ENCODE measurements at regions not wholly inside any gene's neighbourhood (a gene's known extent, or its start where the extent isn't known, plus 50 kb on each side); places are given as distances from the start of the nearest gene placed in this dataset.

DNA sequence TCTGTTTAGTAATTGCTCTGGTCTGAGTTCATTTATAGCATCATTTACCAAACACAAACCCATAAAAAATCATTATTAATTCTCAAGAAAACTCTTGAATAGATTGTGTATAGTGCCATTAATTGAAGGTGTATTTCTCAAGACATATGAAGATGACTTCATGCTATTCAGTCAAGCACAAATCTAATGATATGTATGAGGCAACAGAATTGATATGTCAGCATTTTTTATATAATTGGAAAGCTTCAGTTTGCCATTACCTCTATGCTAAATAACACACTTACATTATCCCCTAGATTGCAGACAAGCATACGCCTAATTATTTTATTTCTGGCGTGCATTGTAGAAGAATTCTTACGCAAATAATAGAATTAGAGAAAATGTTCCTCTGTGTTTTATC, 461.8 kb downstream of the PDHA2 start:
- no peak for DNase-seq (ENCODE audit: low read depth)
- H3K79me2 ChIP-seq (ENCODE audit: insufficient read depth, low read length) = no peaks in the 10 kb centered on the region
- H3K4me3 ChIP-seq (ENCODE audit: insufficient read depth, low read depth, low read length) = no peak overlapping the region
- H4K20me1 ChIP-seq (ENCODE audit: insufficient read depth, low read length) = no peaks in the 10 kb centered on the region
- no peaks in the 10 kb centered on the region for H3K27me3 ChIP-seq (ENCODE audit: insufficient read depth, low read length)
- Mint-ChIP-seq H3K9me3 (ENCODE audit: unreplicated experiment) (no peaks in the 10 kb centered on the region), H3K36me3 (ENCODE audit: low read depth, unreplicated experiment) (no peaks in the 10 kb centered on the region), H3K4me3 (ENCODE audit: unreplicated experiment) (no peak overlapping the region), H3K27me3 (ENCODE audit: low read depth, unreplicated experiment) (no peaks in the 10 kb centered on the region), H3K27ac (ENCODE audit: unreplicated experiment) (no peak overlapping the region), H3K4me1 (ENCODE audit: low read depth, unreplicated experiment) (no peaks in the 10 kb centered on the region)
- no peaks in the 10 kb centered on the region for H3K9me3 ChIP-seq (ENCODE audit: insufficient read depth, low read depth, low read length)
- no peak overlapping the region for H2AFZ ChIP-seq (ENCODE audit: low read depth, low read length)
- no peak overlapping the region for H3K27ac ChIP-seq (ENCODE audit: low read depth, low read length)
- H3K9ac ChIP-seq (ENCODE audit: low read length) = no peak overlapping the region
- FAIRE-seq = no peak
- H3K36me3 ChIP-seq (ENCODE audit: insufficient read depth, low read length) = no peaks in the 10 kb centered on the region
- no peak overlapping the region for H3K4me2 ChIP-seq (ENCODE audit: low read length)
- H3K4me1 ChIP-seq (ENCODE audit: insufficient read depth, low read length) = no peaks in the 10 kb centered on the region
- no peak for TF ChIP-seq EZH2 (IDR thresholded peaks at IDR 0.05; ENCODE audit: insufficient read depth, low read length)
- TF ChIP-seq, protein P1, sequence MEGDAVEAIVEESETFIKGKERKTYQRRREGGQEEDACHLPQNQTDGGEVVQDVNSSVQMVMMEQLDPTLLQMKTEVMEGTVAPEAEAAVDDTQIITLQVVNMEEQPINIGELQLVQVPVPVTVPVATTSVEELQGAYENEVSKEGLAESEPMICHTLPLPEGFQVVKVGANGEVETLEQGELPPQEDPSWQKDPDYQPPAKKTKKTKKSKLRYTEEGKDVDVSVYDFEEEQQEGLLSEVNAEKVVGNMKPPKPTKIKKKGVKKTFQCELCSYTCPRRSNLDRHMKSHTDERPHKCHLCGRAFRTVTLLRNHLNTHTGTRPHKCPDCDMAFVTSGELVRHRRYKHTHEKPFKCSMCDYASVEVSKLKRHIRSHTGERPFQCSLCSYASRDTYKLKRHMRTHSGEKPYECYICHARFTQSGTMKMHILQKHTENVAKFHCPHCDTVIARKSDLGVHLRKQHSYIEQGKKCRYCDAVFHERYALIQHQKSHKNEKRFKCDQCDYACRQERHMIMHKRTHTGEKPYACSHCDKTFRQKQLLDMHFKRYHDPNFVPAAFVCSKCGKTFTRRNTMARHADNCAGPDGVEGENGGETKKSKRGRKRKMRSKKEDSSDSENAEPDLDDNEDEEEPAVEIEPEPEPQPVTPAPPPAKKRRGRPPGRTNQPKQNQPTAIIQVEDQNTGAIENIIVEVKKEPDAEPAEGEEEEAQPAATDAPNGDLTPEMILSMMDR (IDR thresholded peaks at IDR 0.05; ENCODE audit: insufficient read depth, low read depth, low read length) = no peak

DNA sequence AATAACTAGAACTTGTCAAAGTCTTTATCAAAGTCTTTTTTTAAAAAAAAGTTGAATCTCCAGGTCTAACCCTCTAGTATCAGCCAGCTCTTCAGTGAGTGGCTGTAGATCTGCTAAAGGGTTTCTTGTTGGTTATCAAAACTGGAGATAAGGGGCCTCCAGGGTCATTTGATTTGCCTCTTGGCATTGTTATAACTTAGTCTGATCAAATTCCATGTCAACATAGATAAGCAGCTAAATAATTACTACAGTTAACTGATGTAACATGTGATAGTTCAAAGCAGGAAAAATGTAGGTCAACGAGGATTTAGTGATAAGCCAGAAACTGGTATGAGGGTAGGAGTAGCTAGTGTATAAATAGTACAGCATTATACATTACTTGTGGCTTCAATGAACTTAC, 465.1 kb downstream of the PDHA2 start:
- H3K4me1 ChIP-seq (ENCODE audit: insufficient read depth, low read length) = no peaks in the 10 kb centered on the region
- H4K20me1 ChIP-seq (ENCODE audit: insufficient read depth, low read length) = no peaks in the 10 kb centered on the region
- Mint-ChIP-seq H3K4me1 (ENCODE audit: low read depth, unreplicated experiment) (no peaks in the 10 kb centered on the region), H3K4me3 (ENCODE audit: unreplicated experiment) (no peak overlapping the region), H3K36me3 (ENCODE audit: low read depth, unreplicated experiment) (no peaks in the 10 kb centered on the region), H3K9me3 (ENCODE audit: unreplicated experiment) (peaks cover 11% of the 10 kb centered on the region), H3K27ac (ENCODE audit: unreplicated experiment) (no peak overlapping the region), H3K27me3 (ENCODE audit: low read depth, unreplicated experiment) (no peaks in the 10 kb centered on the region)
- TF ChIP-seq EZH2 (IDR thresholded peaks at IDR 0.05; ENCODE audit: insufficient read depth, low read length) = no peak
- TF ChIP-seq, protein P1 (IDR thresholded peaks at IDR 0.05; ENCODE audit: insufficient read depth, low read depth, low read length) = no peak
- H3K9ac ChIP-seq (ENCODE audit: low read length) = no peak overlapping the region
- H3K79me2 ChIP-seq (ENCODE audit: insufficient read depth, low read length) = no peaks in the 10 kb centered on the region
- no peaks in the 10 kb centered on the region for H3K27me3 ChIP-seq (ENCODE audit: insufficient read depth, low read length)
- peaks cover 6% of the 10 kb centered on the region for H3K9me3 ChIP-seq (ENCODE audit: insufficient read depth, low read depth, low read length)
- H2AFZ ChIP-seq (ENCODE audit: low read depth, low read length) = no peak overlapping the region
- H3K36me3 ChIP-seq (ENCODE audit: insufficient read depth, low read length) = no peaks in the 10 kb centered on the region
- no peak overlapping the region for H3K27ac ChIP-seq (ENCODE audit: low read depth, low read length)
- DNase-seq (ENCODE audit: low read depth) = no peak
- H3K4me2 ChIP-seq (ENCODE audit: low read length) = no peak overlapping the region
- no peak for FAIRE-seq
- no peak overlapping the region for H3K4me3 ChIP-seq (ENCODE audit: insufficient read depth, low read depth, low read length)

DNA sequence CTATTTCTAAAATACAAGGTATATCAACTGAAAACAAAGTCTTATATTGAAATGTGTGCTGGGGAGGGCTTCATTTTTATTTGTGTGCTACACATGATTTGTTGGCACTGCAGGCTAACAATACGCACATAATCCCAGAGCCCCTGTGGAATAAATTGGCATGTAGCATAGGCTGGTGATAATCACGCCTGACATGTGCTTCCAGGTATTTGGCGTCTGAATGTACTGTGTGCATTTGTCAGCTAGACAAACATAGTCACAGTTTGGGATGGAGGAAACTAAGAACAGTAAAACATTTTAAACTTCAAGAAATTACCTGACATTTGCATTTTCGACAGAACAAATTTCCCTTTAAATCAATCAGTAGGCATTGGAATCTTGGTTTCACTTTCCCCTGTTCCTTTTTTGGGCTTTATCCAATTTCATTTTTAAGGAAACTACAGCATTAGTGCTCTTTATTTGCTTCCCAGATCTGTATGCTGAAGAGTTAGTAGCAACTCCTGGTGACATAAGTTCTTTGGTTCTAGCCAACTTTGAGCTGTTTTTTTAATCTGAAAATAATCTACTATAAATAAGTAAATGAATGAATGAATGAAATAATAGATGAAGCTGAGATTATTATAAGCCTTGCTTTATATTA, 472.3 kb downstream of the PDHA2 start:
- H3K9me3 ChIP-seq (ENCODE audit: insufficient read depth, low read depth, low read length) = peaks cover 6% of the 10 kb centered on the region
- no peaks in the 10 kb centered on the region for H3K27me3 ChIP-seq (ENCODE audit: insufficient read depth, low read length)
- H3K27me3 Mint-ChIP-seq (ENCODE audit: low read depth, unreplicated experiment) = no peaks in the 10 kb centered on the region
- peaks cover 11% of the 10 kb centered on the region for H3K9me3 Mint-ChIP-seq (ENCODE audit: unreplicated experiment)
- H3K4me3 Mint-ChIP-seq (ENCODE audit: unreplicated experiment) = no peak overlapping the region
- H3K79me2 ChIP-seq (ENCODE audit: insufficient read depth, low read length) = no peaks in the 10 kb centered on the region
- TF ChIP-seq, protein P1 (IDR thresholded peaks at IDR 0.05; ENCODE audit: insufficient read depth, low read depth, low read length) = no peak
- TF ChIP-seq EZH2 (IDR thresholded peaks at IDR 0.05; ENCODE audit: insufficient read depth, low read length) = no peak
- H3K36me3 ChIP-seq (ENCODE audit: insufficient read depth, low read length) = no peaks in the 10 kb centered on the region
- no peak overlapping the region for H3K4me3 ChIP-seq (ENCODE audit: insufficient read depth, low read depth, low read length)
- FAIRE-seq (no peak), DNase-seq (ENCODE audit: low read depth) (no peak)
- H3K27ac Mint-ChIP-seq (ENCODE audit: unreplicated experiment) = no peak overlapping the region
- no peak overlapping the region for H3K9ac ChIP-seq (ENCODE audit: low read length)
- no peak overlapping the region for H2AFZ ChIP-seq (ENCODE audit: low read depth, low read length)
- no peaks in the 10 kb centered on the region for H3K4me1 ChIP-seq (ENCODE audit: insufficient read depth, low read length)
- no peak overlapping the region for H3K27ac ChIP-seq (ENCODE audit: low read depth, low read length)
- H3K36me3 Mint-ChIP-seq (ENCODE audit: low read depth, unreplicated experiment) = no peaks in the 10 kb centered on the region
- no peaks in the 10 kb centered on the region for H4K20me1 ChIP-seq (ENCODE audit: insufficient read depth, low read length)
- no peak overlapping the region for H3K4me2 ChIP-seq (ENCODE audit: low read length)
- H3K4me1 Mint-ChIP-seq (ENCODE audit: low read depth, unreplicated experiment) = no peaks in the 10 kb centered on the region
